Naive thymus-derived CD4-positive, alpha-beta T cell (primary cell): ENCODE measurements at regions not wholly inside any gene's neighbourhood (a gene's known extent, or its start where the extent isn't known, plus 50 kb on each side); places are given as distances from the start of the nearest gene placed in this dataset.

Source experiments
- ATAC-seq: fragments of 150-1000 bp; cut with Tn5 transposase; 2 replicates; pipeline ENCODE4 v1.10.0; 2021; ENCODE audit warnings: mild to moderate bottlenecking, moderate library complexity
- CTCF ChIA-PET: fragments of 350-600 bp; sonication (Branson Sonifier 250); formaldehyde crosslinking; loops from one replicate; lab custom pipeline; 2021; ENCODE audit warnings: antibody characterized with exemption; lab: Charles Lee
- POLR2A ChIA-PET: fragments of 350-600 bp; sonication (Branson Sonifier 250); formaldehyde crosslinking; loops from one replicate; lab custom pipeline; 2021; ENCODE audit warnings: antibody characterized with exemption, inconsistent platforms; lab: Charles Lee
- DNase-seq, 9 donors: peaks; one replicate each; pipeline versions ENCODE4 v3.0.0 to v3.0.0-alpha.2; 2020 to 2022; ENCODE audit warnings: mixed read lengths in 1 of 9
- H3K27ac ChIP-seq: one replicate; pipeline ENCODE4 v1.7.0; 2013; ENCODE audit warnings: mild to moderate bottlenecking, low read depth, low read length, moderate library complexity
- H3K27me3 ChIP-seq, 2 donors: one replicate each; pipeline ENCODE4 v1.7.0; 2013; ENCODE audit warnings: low read length in 2 of 2, mild to moderate bottlenecking in 2 of 2, moderate library complexity in 2 of 2; ENCODE audit not compliant: control insufficient read depth in 2 of 2, insufficient read depth in 2 of 2
- H3K36me3 ChIP-seq, 3 experiments: 1 replicate in 2 of 3; 2 replicates in 1 of 3; pipeline ENCODE4 v1.7.0; 2013; ENCODE audit warnings: low read length in 3 of 3, mild to moderate bottlenecking in 3 of 3, moderate library complexity in 1 of 3; ENCODE audit not compliant: insufficient read depth in 3 of 3, control insufficient read depth in 2 of 3
- H3K4me1 ChIP-seq, 2 donors: one replicate each; pipeline ENCODE4 v1.7.0; 2013; ENCODE audit warnings: low read length in 2 of 2, mild to moderate bottlenecking in 2 of 2, moderate library complexity in 1 of 2; ENCODE audit not compliant: control insufficient read depth in 2 of 2, insufficient read depth in 2 of 2
- H3K4me3 ChIP-seq: 2 replicates; pipeline ENCODE4 v1.7.0; 2013; ENCODE audit warnings: mild to moderate bottlenecking, low read length
- H3K9me3 ChIP-seq, 3 experiments: 1 replicate in 2 of 3; 2 replicates in 1 of 3; pipeline ENCODE4 v1.7.0; 2013; ENCODE audit warnings: low read length in 3 of 3; ENCODE audit not compliant: control insufficient read depth in 2 of 3
- H3K27ac Mint-ChIP-seq, 9 donors: one replicate each; pipeline ENCODE4 v1.8.0; 2020 to 2022; ENCODE audit warnings: mixed read lengths in 9 of 9, mild to moderate bottlenecking in 8 of 9, moderate library complexity in 5 of 9, inconsistent platforms in 2 of 9
- H3K27me3 Mint-ChIP-seq, 5 donors: one replicate each; pipeline ENCODE4 v1.8.0; 2021 to 2022; ENCODE audit warnings: mixed read lengths in 5 of 5, mild to moderate bottlenecking in 1 of 5
- H3K36me3 Mint-ChIP-seq, 5 donors: one replicate each; pipeline ENCODE4 v1.8.0; 2020 to 2022; ENCODE audit warnings: mixed read lengths in 5 of 5, mild to moderate bottlenecking in 3 of 5, inconsistent platforms in 1 of 5
- H3K4me1 Mint-ChIP-seq, 7 donors: one replicate each; pipeline ENCODE4 v1.8.0; 2020 to 2022; ENCODE audit warnings: mixed read lengths in 7 of 7, mild to moderate bottlenecking in 3 of 7, inconsistent platforms in 1 of 7
- H3K4me3 Mint-ChIP-seq, 10 donors: one replicate each; pipeline ENCODE4 v1.8.0; 2020 to 2022; ENCODE audit warnings: mild to moderate bottlenecking in 10 of 10, mixed read lengths in 10 of 10, moderate library complexity in 6 of 10, inconsistent platforms in 2 of 10
- H3K9me3 Mint-ChIP-seq, 11 donors: one replicate each; pipeline ENCODE4 v1.8.0; 2020 to 2022; ENCODE audit warnings: mixed read lengths in 11 of 11, mild to moderate bottlenecking in 4 of 11, inconsistent platforms in 1 of 11, moderate library complexity in 1 of 11
- intact Hi-C, 2 donors: fragments of 100-400 bp; cut with micrococcal nuclease; formaldehyde crosslinking; loops; one replicate each; pipeline ENCODE4 v1.15.1; 2023

DNA sequence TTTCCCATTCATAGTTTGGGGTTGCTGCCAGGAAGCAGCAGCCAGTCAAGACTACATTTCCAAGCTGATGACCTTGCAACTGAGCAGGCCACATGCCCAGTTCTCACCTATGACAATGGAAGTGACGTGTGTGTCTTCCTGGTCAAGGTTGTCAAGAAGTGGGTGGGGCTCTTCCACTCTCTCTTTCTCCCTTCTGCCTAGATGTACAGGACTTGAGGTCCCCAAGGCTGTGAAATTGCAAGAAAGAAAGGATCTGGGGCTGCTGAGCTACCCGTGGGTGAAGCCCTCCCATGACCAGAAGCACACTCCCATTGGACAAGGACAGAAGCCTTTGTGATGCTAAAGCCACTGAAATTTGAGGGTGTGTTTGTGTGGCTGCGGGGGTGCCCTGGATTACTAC lies 175.1 kb downstream of the LINC00237 start:
- Mint-ChIP-seq H3K9me3 (no peaks in the 10 kb centered on the region), H3K36me3 (no peaks in the 10 kb centered on the region), H3K27me3 (peaks cover 0 to 29% (median 14%) of the 10 kb centered on the region in 5 donors), H3K27ac (no peak overlapping the region), H3K4me3 (no peak overlapping the region), H3K4me1 (peaks cover 0 to 1% (median 0%) of the 10 kb centered on the region in 7 donors)
- Histone ChIP-seq H3K36me3 (no peaks in the 10 kb centered on the region), H3K27ac (no peak overlapping the region), H3K4me1 (no peaks in the 10 kb centered on the region), H3K27me3 (no peaks in the 10 kb centered on the region), H3K9me3 (no peaks in the 10 kb centered on the region), H3K4me3 (no peak overlapping the region)
- CTCF ChIA-PET: no interaction called here
- ATAC-seq (no peak), DNase-seq (no peak)
- intact Hi-C loops: no loop called here
- POLR2A ChIA-PET: no interaction called here

DNA sequence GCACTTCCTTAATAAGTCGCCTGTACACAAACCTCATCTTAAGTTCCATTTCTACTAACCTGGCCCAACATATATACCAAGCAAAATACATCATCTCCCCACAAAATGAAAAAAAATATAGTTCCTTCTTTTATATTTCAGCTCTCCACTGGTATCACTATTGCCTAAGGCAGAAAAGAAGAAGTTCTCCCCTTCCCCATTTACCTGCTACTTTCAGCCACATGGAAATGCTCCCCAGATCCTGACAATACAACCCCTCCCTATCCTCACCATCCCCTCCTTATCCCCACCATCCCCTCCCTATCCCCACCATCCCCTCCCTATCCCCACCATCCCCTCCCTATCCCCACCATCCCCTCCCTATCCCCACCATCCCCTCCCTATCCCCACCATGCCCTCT lies 175.7 kb downstream of the LINC00237 start:
- intact Hi-C loops: no loop called here
- ATAC-seq: no peak
- CTCF ChIA-PET: no interaction called here

DNA sequence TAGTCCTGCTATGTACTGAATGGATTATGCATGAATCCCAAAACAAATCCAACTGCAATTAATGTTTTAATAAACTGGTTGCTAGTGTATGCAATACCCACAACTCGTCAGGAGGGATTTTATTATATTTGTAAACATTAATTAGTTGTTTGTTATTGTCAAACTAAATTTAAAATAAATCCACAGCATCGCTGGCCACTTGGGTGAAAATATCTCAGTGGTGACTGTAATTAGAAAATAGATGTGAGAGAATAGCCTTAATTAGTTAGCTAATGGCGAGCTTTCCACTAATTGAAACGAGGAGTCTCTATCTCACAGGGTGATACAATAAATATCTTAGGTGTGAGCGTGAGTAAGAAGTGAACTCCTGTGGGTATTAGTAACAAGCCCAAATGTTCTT lies 176.8 kb downstream of the LINC00237 start:
- Histone ChIP-seq H3K36me3 (no peaks in the 10 kb centered on the region), H3K27ac (no peak overlapping the region), H3K4me3 (no peak overlapping the region), H3K9me3 (no peaks in the 10 kb centered on the region), H3K4me1 (no peaks in the 10 kb centered on the region), H3K27me3 (no peaks in the 10 kb centered on the region)
- Mint-ChIP-seq H3K36me3 (no peaks in the 10 kb centered on the region), H3K27me3 (peaks cover 2 to 29% (median 14%) of the 10 kb centered on the region in 5 donors), H3K4me3 (no peak overlapping the region), H3K4me1 (peaks cover 0 to 1% (median 0%) of the 10 kb centered on the region in 7 donors), H3K27ac (no peak overlapping the region), H3K9me3 (no peaks in the 10 kb centered on the region)
- ChIA-PET POLR2A (no interaction called here), CTCF (no interaction called here)
- DNase-seq (no peak), ATAC-seq (no peak)
- intact Hi-C loops: no loop called here

More for the DNA sequence above, 175.7 kb downstream of the LINC00237 start:
- no peak overlapping the region for H3K4me3 Mint-ChIP-seq
- H3K27me3 Mint-ChIP-seq: peaks cover 1 to 29% (median 14%) of the 10 kb centered on the region in 5 donors
- Histone ChIP-seq H3K27me3 (no peaks in the 10 kb centered on the region), H3K4me3 (no peak overlapping the region), H3K9me3 (no peaks in the 10 kb centered on the region), H3K36me3 (no peaks in the 10 kb centered on the region), H3K4me1 (no peaks in the 10 kb centered on the region), H3K27ac (no peak overlapping the region)
- H3K36me3 Mint-ChIP-seq: no peaks in the 10 kb centered on the region
- DNase-seq: no peak
- no peaks in the 10 kb centered on the region for H3K9me3 Mint-ChIP-seq
- H3K27ac Mint-ChIP-seq: no peak overlapping the region
- POLR2A ChIA-PET: no interaction called here
- H3K4me1 Mint-ChIP-seq: peaks cover 0 to 1% (median 0%) of the 10 kb centered on the region in 7 donors

DNA sequence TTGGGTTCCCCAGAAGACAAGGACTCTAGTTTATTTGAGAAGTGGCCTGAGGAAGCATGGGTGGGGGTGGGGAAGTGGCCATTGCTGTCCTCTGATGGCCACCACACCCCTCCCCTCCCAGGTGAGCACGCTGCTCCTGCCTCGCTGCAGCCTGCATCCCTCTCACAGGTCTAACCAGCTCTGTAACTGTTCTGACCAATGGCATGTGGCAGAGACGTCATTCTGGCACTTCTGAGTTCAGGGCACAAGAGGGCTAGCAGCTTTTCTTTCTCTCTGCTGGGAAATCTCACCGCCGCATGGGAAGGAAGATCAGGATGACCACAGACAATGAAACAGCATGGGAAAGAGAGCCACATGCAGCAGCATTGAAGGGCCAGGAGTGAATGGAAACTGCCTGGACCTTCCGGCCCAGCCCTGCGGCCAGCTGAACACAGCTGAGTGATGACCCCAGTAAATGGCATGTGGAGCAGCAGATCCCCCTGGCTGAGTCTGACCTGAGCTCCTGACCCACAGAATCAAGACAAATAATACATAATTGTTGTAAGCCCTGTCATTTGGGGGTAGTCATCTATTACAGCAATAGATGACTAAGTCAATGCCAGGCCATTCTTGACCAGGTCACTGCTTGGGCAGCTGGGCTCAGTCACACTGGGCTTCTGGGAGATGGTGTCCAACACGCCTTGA lies 179.8 kb downstream of the LINC00237 start:
- ATAC-seq (no peak), DNase-seq (no peak)
- intact Hi-C loops: no loop called here
- Histone ChIP-seq H3K36me3 (no peaks in the 10 kb centered on the region), H3K27me3 (no peaks in the 10 kb centered on the region), H3K9me3 (no peaks in the 10 kb centered on the region), H3K4me1 (no peaks in the 10 kb centered on the region), H3K4me3 (no peak overlapping the region), H3K27ac (no peak overlapping the region)
- Mint-ChIP-seq H3K4me1 (peaks cover 0 to 1% (median 0%) of the 10 kb centered on the region in 7 donors), H3K27ac (no peak overlapping the region), H3K36me3 (no peaks in the 10 kb centered on the region), H3K4me3 (no peak overlapping the region), H3K9me3 (no peaks in the 10 kb centered on the region), H3K27me3 (peaks cover 4 to 32% (median 15%) of the 10 kb centered on the region in 5 donors)
- POLR2A ChIA-PET: no interaction called here
- CTCF ChIA-PET: no interaction called here

DNA sequence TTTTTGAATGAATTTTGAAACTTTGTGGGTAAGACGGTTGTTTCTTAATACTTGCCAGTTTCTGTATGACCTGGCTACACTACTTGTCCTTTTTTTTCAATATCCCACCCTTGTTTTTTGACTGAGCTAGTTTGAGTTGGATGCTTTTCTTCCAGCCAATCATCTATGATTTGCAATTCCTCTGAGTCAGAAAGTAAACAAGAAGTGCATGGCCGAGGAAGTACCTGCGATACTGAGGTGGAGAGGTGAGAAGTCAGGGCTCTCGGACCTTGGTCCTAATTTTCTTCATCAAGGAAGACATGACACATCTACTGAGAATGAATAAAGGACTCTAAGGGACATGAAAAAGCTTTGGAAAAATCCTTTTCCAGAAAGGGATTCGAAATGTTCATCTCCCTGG lies 185.7 kb downstream of the LINC00237 start:
- Mint-ChIP-seq H3K36me3 (peaks cover 0 to 2% (median 0%) of the 10 kb centered on the region in 5 donors), H3K9me3 (peaks cover 0 to 31% (median 17%) of the 10 kb centered on the region in 11 donors), H3K4me1 (no peaks in the 10 kb centered on the region), H3K27me3 (peaks cover 0 to 29% (median 21%) of the 10 kb centered on the region in 5 donors), H3K27ac (no peak overlapping the region), H3K4me3 (no peak overlapping the region)
- intact Hi-C loops: no loop called here
- no peak overlapping the region for H3K27ac ChIP-seq
- H3K27me3 ChIP-seq: no peaks in the 10 kb centered on the region
- no peak for ATAC-seq
- CTCF ChIA-PET: no interaction called here
- H3K36me3 ChIP-seq: no peaks in the 10 kb centered on the region
- no peak for DNase-seq
- H3K4me3 ChIP-seq: no peak overlapping the region
- H3K9me3 ChIP-seq: peaks cover 0 to 10% (median 0%) of the 10 kb centered on the region in 3 experiments
- H3K4me1 ChIP-seq: no peaks in the 10 kb centered on the region
- POLR2A ChIA-PET: no interaction called here

DNA sequence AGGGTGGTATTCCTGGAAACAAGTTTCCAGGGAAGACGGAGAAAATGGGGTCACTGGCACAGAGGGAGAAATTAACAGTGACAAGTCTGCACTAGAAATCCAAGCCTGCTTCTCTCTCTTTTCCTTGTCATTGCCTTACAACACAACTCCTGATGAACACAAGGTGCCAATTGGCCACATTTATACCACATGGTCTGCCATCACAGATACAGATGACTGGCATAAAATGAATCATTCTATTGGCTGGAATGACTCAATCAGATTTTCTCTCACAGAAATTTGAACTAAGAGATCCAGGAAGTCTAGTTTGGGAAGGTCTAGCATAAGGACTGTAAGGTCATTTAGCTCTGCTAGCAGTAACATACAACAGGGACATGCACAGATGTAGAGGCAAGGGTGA lies 190.3 kb downstream of the LINC00237 start:
- DNase-seq (no peak), ATAC-seq (no peak)
- Mint-ChIP-seq H3K27ac (no peak overlapping the region), H3K27me3 (peaks cover 10 to 28% (median 14%) of the 10 kb centered on the region in 5 donors), H3K36me3 (peaks cover 0 to 6% (median 0%) of the 10 kb centered on the region in 5 donors), H3K4me1 (no peaks in the 10 kb centered on the region), H3K4me3 (no peak overlapping the region), H3K9me3 (peaks cover 0 to 37% (median 17%) of the 10 kb centered on the region in 11 donors)
- Histone ChIP-seq H3K27ac (no peak overlapping the region), H3K36me3 (no peaks in the 10 kb centered on the region), H3K4me3 (no peak overlapping the region), H3K9me3 (peaks cover 0 to 10% (median 0%) of the 10 kb centered on the region in 3 experiments), H3K4me1 (no peaks in the 10 kb centered on the region), H3K27me3 (no peaks in the 10 kb centered on the region)
- CTCF ChIA-PET: no interaction called here
- POLR2A ChIA-PET: no interaction called here
- intact Hi-C loops: no loop called here

DNA sequence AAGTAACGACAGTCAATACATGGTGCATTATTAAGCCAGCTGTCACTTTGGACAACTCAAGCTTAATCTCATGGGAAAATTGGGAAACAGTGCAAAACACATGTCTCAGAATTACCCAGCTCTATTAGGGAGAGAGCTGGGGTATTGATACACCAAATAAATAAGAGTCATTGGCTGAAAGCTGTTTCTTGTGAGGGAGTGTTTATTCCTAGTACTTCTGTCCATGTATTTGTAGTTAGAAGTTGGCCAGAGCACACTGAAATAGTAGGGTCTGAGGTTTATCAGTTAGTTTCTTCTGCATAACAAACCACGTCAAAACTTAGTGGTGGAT lies 192.0 kb upstream of the RALGAPA2 start:
- no peak overlapping the region for H3K27ac ChIP-seq
- H3K27me3 Mint-ChIP-seq: peaks cover 5 to 39% (median 35%) of the 10 kb centered on the region in 5 donors
- ChIA-PET POLR2A (no interaction called here), CTCF (no interaction called here)
- no peaks in the 10 kb centered on the region for H3K4me1 ChIP-seq
- H3K27ac Mint-ChIP-seq: no peak overlapping the region
- H3K27me3 ChIP-seq: no peaks in the 10 kb centered on the region
- ATAC-seq (no peak), DNase-seq (no peak)
- intact Hi-C loops: no loop called here
- H3K4me3 ChIP-seq: no peak overlapping the region
- peaks cover 0 to 1% (median 0%) of the 10 kb centered on the region in 7 donors for H3K4me1 Mint-ChIP-seq
- H3K36me3 ChIP-seq: no peaks in the 10 kb centered on the region
- peaks cover 0 to 4% (median 0%) of the 10 kb centered on the region in 11 donors for H3K9me3 Mint-ChIP-seq
- no peaks in the 10 kb centered on the region for H3K36me3 Mint-ChIP-seq
- H3K4me3 Mint-ChIP-seq: no peak overlapping the region
- H3K9me3 ChIP-seq: no peaks in the 10 kb centered on the region
